ENCODE measurements at regions not wholly inside any gene's neighbourhood (a gene's known extent, or its start where the extent isn't known, plus 50 kb on each side); places are given as distances from the start of the nearest gene placed in this dataset.
"Not testable (repeated sequence)": the region's sequence is repeated elsewhere in the genome, so short reads cannot be mapped to it uniquely, and the experiment has no call there.

- Histone ChIP-seq H3K4me3 (no peak overlapping the region), H3K4me2 (no peak overlapping the region), H3K27me3 (no peaks in the 10 kb centered on the region), H3K9me3 (no peaks in the 10 kb centered on the region), H3K27ac (no peak overlapping the region), H3K36me3 (no peaks in the 10 kb centered on the region), H3K4me1 (no peaks in the 10 kb centered on the region), H3K9ac (no peak overlapping the region), H4K20me1 (no peaks in the 10 kb centered on the region)
- no peak for TF ChIP-seq Cebpa-rat (IDR thresholded peaks at IDR 0.05)
Measured at GRCh38 chr15:35691891-35692867, 146.2 kb upstream of the DPH6 start.

GRCh38 chr15:35693286-35693685 is 147.3 kb upstream of the DPH6 start:
- no peak for TF ChIP-seq Cebpa-rat (IDR thresholded peaks at IDR 0.05)
- no peaks in the 10 kb centered on the region for H3K9me3 ChIP-seq
- no peaks in the 10 kb centered on the region for H3K4me1 ChIP-seq
- no peak overlapping the region for H3K4me2 ChIP-seq
- H3K4me3 ChIP-seq = no peak overlapping the region
- H4K20me1 ChIP-seq = no peaks in the 10 kb centered on the region
- H3K27me3 ChIP-seq = no peaks in the 10 kb centered on the region
- no peak overlapping the region for H3K27ac ChIP-seq
- H3K36me3 ChIP-seq = no peaks in the 10 kb centered on the region
- no peak overlapping the region for H3K9ac ChIP-seq

GRCh38 chr15:35693886-35694285 is 147.9 kb upstream of the DPH6 start:
- no peak overlapping the region for H3K4me3 ChIP-seq
- no peak for TF ChIP-seq Cebpa-rat (IDR thresholded peaks at IDR 0.05)
- H3K4me2 ChIP-seq = no peak overlapping the region
- no peaks in the 10 kb centered on the region for H3K9me3 ChIP-seq
- no peaks in the 10 kb centered on the region for H3K27me3 ChIP-seq
- no peak overlapping the region for H3K27ac ChIP-seq
- H3K9ac ChIP-seq = no peak overlapping the region
- no peaks in the 10 kb centered on the region for H3K36me3 ChIP-seq
- no peaks in the 10 kb centered on the region for H4K20me1 ChIP-seq
- no peaks in the 10 kb centered on the region for H3K4me1 ChIP-seq

GRCh38 chr15:35695003-35695402 is 149.0 kb upstream of the DPH6 start:
- no peak overlapping the region for H3K4me3 ChIP-seq
- no peak overlapping the region for H3K4me2 ChIP-seq
- no peak overlapping the region for H3K9ac ChIP-seq
- TF ChIP-seq Cebpa-rat (IDR thresholded peaks at IDR 0.05) = no peak
- H3K27me3 ChIP-seq = no peaks in the 10 kb centered on the region
- H3K27ac ChIP-seq = no peak overlapping the region
- H3K4me1 ChIP-seq = no peaks in the 10 kb centered on the region
- no peaks in the 10 kb centered on the region for H4K20me1 ChIP-seq
- no peaks in the 10 kb centered on the region for H3K36me3 ChIP-seq
- H3K9me3 ChIP-seq = no peaks in the 10 kb centered on the region

- Histone ChIP-seq H3K36me3 (no peaks in the 10 kb centered on the region), H3K4me1 (no peaks in the 10 kb centered on the region), H3K27ac (no peak overlapping the region), H4K20me1 (no peaks in the 10 kb centered on the region), H3K4me3 (no peak overlapping the region), H3K9ac (no peak overlapping the region), H3K9me3 (no peaks in the 10 kb centered on the region), H3K27me3 (no peaks in the 10 kb centered on the region), H3K4me2 (no peak overlapping the region)
- no peak for TF ChIP-seq Cebpa-rat (IDR thresholded peaks at IDR 0.05)
Measured at GRCh38 chr15:35696767-35697231, 150.8 kb upstream of the DPH6 start.

- no peaks in the 10 kb centered on the region for H3K4me1 ChIP-seq
- H4K20me1 ChIP-seq = no peaks in the 10 kb centered on the region
- no peak for TF ChIP-seq Cebpa-rat (IDR thresholded peaks at IDR 0.05)
- H3K4me3 ChIP-seq = no peak overlapping the region
- H3K36me3 ChIP-seq = no peaks in the 10 kb centered on the region
- H3K27me3 ChIP-seq = no peaks in the 10 kb centered on the region
- H3K9me3 ChIP-seq = no peaks in the 10 kb centered on the region
- H3K9ac ChIP-seq = no peak overlapping the region
- H3K27ac ChIP-seq = no peak overlapping the region
- no peak overlapping the region for H3K4me2 ChIP-seq
Measured at GRCh38 chr15:35697549-35698299, 151.8 kb upstream of the DPH6 start.

- Histone ChIP-seq H3K4me2 (no peak overlapping the region), H3K9me3 (no peaks in the 10 kb centered on the region), H3K4me1 (no peaks in the 10 kb centered on the region)
Measured at GRCh38 chr15:35698331-35698730, 152.4 kb upstream of the DPH6 start.

GRCh38 chr15:35698966-35699575 is 153.1 kb upstream of the DPH6 start:
- Histone ChIP-seq H3K4me1 (no peaks in the 10 kb centered on the region), H3K4me3 (no peak overlapping the region), H3K4me2 (no peak overlapping the region), H3K27me3 (no peaks in the 10 kb centered on the region), H3K9me3 (no peaks in the 10 kb centered on the region), H3K36me3 (no peaks in the 10 kb centered on the region), H4K20me1 (no peaks in the 10 kb centered on the region), H3K9ac (no peak overlapping the region), H3K27ac (no peak overlapping the region)
- TF ChIP-seq Cebpa-rat (IDR thresholded peaks at IDR 0.05) = no peak

More at GRCh38 chr15:35698331-35698730, 152.4 kb upstream of the DPH6 start:
- Histone ChIP-seq H3K4me3 (no peak overlapping the region), H4K20me1 (no peaks in the 10 kb centered on the region), H3K36me3 (no peaks in the 10 kb centered on the region), H3K9ac (no peak overlapping the region), H3K27me3 (no peaks in the 10 kb centered on the region), H3K27ac (no peak overlapping the region)
- no peak for TF ChIP-seq Cebpa-rat (IDR thresholded peaks at IDR 0.05)

- not testable (repeated sequence) for H3K4me3 ChIP-seq, H3K4me1 ChIP-seq, H3K27ac ChIP-seq, H3K27me3 ChIP-seq, H3K9me3 ChIP-seq, H3K36me3 ChIP-seq, H3K9ac ChIP-seq, H3K4me2 ChIP-seq, H4K20me1 ChIP-seq
Measured at GRCh38 chr15:35700091-35700593, 154.2 kb upstream of the DPH6 start.
